ENCODE measurements at regions not wholly inside any gene's neighbourhood (a gene's known extent, or its start where the extent isn't known, plus 50 kb on each side); places are given as distances from the start of the nearest gene placed in this dataset.

GRCh38 chr4:189126040-189126439, 814.6 kb upstream of the FRG1 start:
- no peak for TF ChIP-seq POLR2A (IDR thresholded peaks at IDR 0.05)
- TF ChIP-seq CTCF (IDR thresholded peaks at IDR 0.05 in 8 of 11, conservative IDR thresholded peaks at IDR 0.05 in 3 of 11), result no peak
- TF ChIP-seq POLR2AphosphoS5 (IDR thresholded peaks at IDR 0.05), result no peak

Measured in spleen (tissue), 7 donors.